Lung (tissue), 11 donors: ENCODE measurements at regions not wholly inside any gene's neighbourhood (a gene's known extent, or its start where the extent isn't known, plus 50 kb on each side); places are given as distances from the start of the nearest gene placed in this dataset.

ENCODE experiments used
- ATAC-seq: fragments of 200-7000 bp; cut with Tn5 transposase; one replicate; pipeline ENCODE4 v1.9.1; 2020; ENCODE audit warnings: moderate number of reproducible peaks; ENCODE audit not compliant: insufficient read depth, low FRiP score
- DNase-seq, 3 donors: peaks; one replicate each; pipeline ENCODE4 v3.0.0-alpha.2; 2013 to 2017
- H3K27ac ChIP-seq, 2 donors: one replicate each; pipeline ENCODE4 v1.5.1; 2013; ENCODE audit warnings: mild to moderate bottlenecking in 2 of 2, moderate library complexity in 2 of 2, control low read depth in 1 of 2, inconsistent platforms in 1 of 2, low read depth in 1 of 2, low read length in 1 of 2
- H3K27me3 ChIP-seq, 3 donors: one replicate each; pipeline ENCODE4 v1.5.1; 2013; ENCODE audit warnings: low read length in 2 of 3; ENCODE audit not compliant: control insufficient read depth in 3 of 3, insufficient read depth in 3 of 3
- H3K36me3 ChIP-seq, 4 donors: one replicate each; pipeline ENCODE4 v1.5.1; 2013; ENCODE audit warnings: low read length in 4 of 4, mild to moderate bottlenecking in 1 of 4, moderate library complexity in 1 of 4; ENCODE audit not compliant: control insufficient read depth in 4 of 4, insufficient read depth in 4 of 4
- H3K4me1 ChIP-seq, 5 donors: one replicate each; pipeline ENCODE4 v1.5.1; 2013; ENCODE audit warnings: low read length in 5 of 5, mild to moderate bottlenecking in 2 of 5, moderate library complexity in 1 of 5; ENCODE audit not compliant: control insufficient read depth in 5 of 5, insufficient read depth in 5 of 5
- H3K4me3 ChIP-seq: one replicate; pipeline ENCODE4 v1.5.1; 2013; ENCODE audit warnings: mild to moderate bottlenecking, control low read depth, moderate library complexity
- H3K9ac ChIP-seq, 2 donors: one replicate each; pipeline ENCODE4 v1.5.1; 2013; ENCODE audit warnings: low read length in 2 of 2, control low read depth in 1 of 2; ENCODE audit not compliant: insufficient read depth in 1 of 2
- H3K9me3 ChIP-seq, 4 donors: one replicate each; pipeline ENCODE4 v1.5.1; 2013; ENCODE audit warnings: low read length in 3 of 4, mild to moderate bottlenecking in 1 of 4, moderate library complexity in 1 of 4; ENCODE audit not compliant: control insufficient read depth in 4 of 4, insufficient read depth in 3 of 4
- WGBS, 2 donors: extraction: QIAGEN DNeasy Blood & Tissue Kit; methylation state at CpG; one replicate each; pipeline ENCODE4 v1.1.7; 2013; 5-methylcytosine and 5-hydroxymethylcytosine counted together
- TF ChIP-seq, protein P1 (sequence below): IDR thresholded peaks from 2 replicates; pipeline ENCODE4 v1.5.1; 2012; ENCODE audit warnings: mild to moderate bottlenecking; ENCODE audit errors: control extremely low read depth, extremely low read depth
- donor health status: control.
- donor health status: control.
- donor health status: Bipolar disorder and iron deficiency.
- donor health status: healthy.
- donor health status: DM: yes; HTN: yes; CAD: no.

DNA sequence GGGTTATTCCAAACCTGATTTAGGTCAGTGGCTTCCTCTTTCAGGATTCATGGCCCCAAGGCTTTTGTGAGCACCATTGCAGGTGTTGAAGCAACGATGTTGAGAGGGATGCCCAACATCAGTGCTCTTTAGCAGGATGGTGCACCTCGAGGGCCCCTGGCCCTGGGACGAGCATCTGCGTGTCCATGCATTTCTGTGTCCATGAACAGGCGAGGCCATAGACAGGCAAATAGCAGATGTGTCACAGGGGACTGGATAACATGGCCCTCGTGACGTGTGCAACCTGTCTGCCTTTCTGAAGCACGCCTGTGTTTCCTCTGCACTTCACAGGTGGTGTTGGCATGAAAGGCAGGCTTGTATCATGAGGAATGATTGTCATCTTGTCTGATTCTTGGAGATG, 132.3 kb downstream of the SNRPN start:
- TF ChIP-seq, protein P1, sequence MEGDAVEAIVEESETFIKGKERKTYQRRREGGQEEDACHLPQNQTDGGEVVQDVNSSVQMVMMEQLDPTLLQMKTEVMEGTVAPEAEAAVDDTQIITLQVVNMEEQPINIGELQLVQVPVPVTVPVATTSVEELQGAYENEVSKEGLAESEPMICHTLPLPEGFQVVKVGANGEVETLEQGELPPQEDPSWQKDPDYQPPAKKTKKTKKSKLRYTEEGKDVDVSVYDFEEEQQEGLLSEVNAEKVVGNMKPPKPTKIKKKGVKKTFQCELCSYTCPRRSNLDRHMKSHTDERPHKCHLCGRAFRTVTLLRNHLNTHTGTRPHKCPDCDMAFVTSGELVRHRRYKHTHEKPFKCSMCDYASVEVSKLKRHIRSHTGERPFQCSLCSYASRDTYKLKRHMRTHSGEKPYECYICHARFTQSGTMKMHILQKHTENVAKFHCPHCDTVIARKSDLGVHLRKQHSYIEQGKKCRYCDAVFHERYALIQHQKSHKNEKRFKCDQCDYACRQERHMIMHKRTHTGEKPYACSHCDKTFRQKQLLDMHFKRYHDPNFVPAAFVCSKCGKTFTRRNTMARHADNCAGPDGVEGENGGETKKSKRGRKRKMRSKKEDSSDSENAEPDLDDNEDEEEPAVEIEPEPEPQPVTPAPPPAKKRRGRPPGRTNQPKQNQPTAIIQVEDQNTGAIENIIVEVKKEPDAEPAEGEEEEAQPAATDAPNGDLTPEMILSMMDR: no peak
- no peak for ATAC-seq

GRCh38 chr15:25088261-25088790, 133.5 kb downstream of the SNRPN start:
- Histone ChIP-seq H3K9me3 (peaks cover 6 to 92% (median 44%) of the 10 kb centered on the region in 4 donors), H3K4me3 (no peak overlapping the region), H3K9ac (no peak overlapping the region), H3K27ac (no peak overlapping the region), H3K27me3 (no peaks in the 10 kb centered on the region), H3K4me1 (no peaks in the 10 kb centered on the region), H3K36me3 (peaks cover 24 to 68% (median 66%) of the 10 kb centered on the region in 4 donors)
- no peak for DNase-seq
- WGBS, 2 donors: 82% methylated on average over 8 of the region's 8 CpGs
- TF ChIP-seq, protein P1: no peak
- no peak for ATAC-seq

More for the DNA sequence above, 132.3 kb downstream of the SNRPN start:
- Histone ChIP-seq H3K9ac (no peak overlapping the region), H3K36me3 (peaks cover 31 to 75% (median 70%) of the 10 kb centered on the region in 4 donors), H3K4me3 (no peak overlapping the region), H3K9me3 (peaks cover 6 to 96% (median 48%) of the 10 kb centered on the region in 4 donors), H3K27ac (no peak overlapping the region), H3K27me3 (no peaks in the 10 kb centered on the region), H3K4me1 (no peaks in the 10 kb centered on the region)
- 81 to 83% methylated on average over 8 of the region's 8 CpGs for WGBS, 2 donors
- DNase-seq: no peak

- no peak overlapping the region for H3K9ac ChIP-seq
- peaks cover 27 to 65% (median 61%) of the 10 kb centered on the region in 4 donors for H3K36me3 ChIP-seq
- H3K27ac ChIP-seq: no peak overlapping the region
- no peaks in the 10 kb centered on the region for H3K27me3 ChIP-seq
- peaks cover 4 to 92% (median 44%) of the 10 kb centered on the region in 4 donors for H3K9me3 ChIP-seq
- H3K4me3 ChIP-seq: no peak overlapping the region
- DNase-seq: no peak
- WGBS, 2 donors: 89 to 90% methylated on average over 8 of the region's 8 CpGs
- TF ChIP-seq, protein P1: no peak
- ATAC-seq: no peak
- H3K4me1 ChIP-seq: no peaks in the 10 kb centered on the region
Observed at GRCh38 chr15:25089577-25089976, 134.8 kb downstream of the SNRPN start.
